Liver (tissue), 8 donors: ENCODE measurements at regions not wholly inside any gene's neighbourhood (a gene's known extent, or its start where the extent isn't known, plus 50 kb on each side); places are given as distances from the start of the nearest gene placed in this dataset.
A peak's percentile ranks its signal among the peaks of the same experiment; 100 is the strongest.

ENCODE experiments used
- DNase-seq: peaks from one replicate; pipeline ENCODE4 v3.0.0-alpha.2; 2017; ENCODE audit warnings: low spot score
- H3K27ac ChIP-seq, 2 donors: one replicate each; pipeline ENCODE4 v1.7.0; 2013; ENCODE audit warnings: inconsistent platforms in 2 of 2, low read length in 2 of 2, control low read depth in 1 of 2, low read depth in 1 of 2, mild to moderate bottlenecking in 1 of 2
- H3K27me3 ChIP-seq, 4 donors: one replicate each; pipeline versions ENCODE4 v1.6.1 to v1.7.0; 2013; ENCODE audit warnings: low read length in 3 of 4, inconsistent platforms in 1 of 4, mild to moderate bottlenecking in 1 of 4, moderate library complexity in 1 of 4; ENCODE audit not compliant: control insufficient read depth in 4 of 4, insufficient read depth in 4 of 4
- H3K36me3 ChIP-seq, 4 donors: one replicate each; pipeline versions ENCODE4 v1.6.1 to v1.7.0; 2013; ENCODE audit warnings: low read length in 3 of 4, mild to moderate bottlenecking in 3 of 4, low read depth in 1 of 4, moderate library complexity in 1 of 4; ENCODE audit not compliant: control insufficient read depth in 4 of 4, insufficient read depth in 3 of 4
- H3K4me1 ChIP-seq, 4 donors: one replicate each; pipeline versions ENCODE4 v1.6.1 to v1.7.0; 2013; ENCODE audit warnings: low read length in 3 of 4, mild to moderate bottlenecking in 3 of 4, moderate library complexity in 1 of 4; ENCODE audit not compliant: control insufficient read depth in 4 of 4, insufficient read depth in 4 of 4
- H3K4me3 ChIP-seq, 3 donors: one replicate each; pipeline versions ENCODE4 v1.6.1 to v1.7.0; 2013; ENCODE audit warnings: low read length in 3 of 3, control low read depth in 1 of 3, low read depth in 1 of 3, mild to moderate bottlenecking in 1 of 3
- H3K9ac ChIP-seq, 2 donors: one replicate each; pipeline ENCODE4 v1.7.0; 2013; ENCODE audit warnings: low read length in 2 of 2, mild to moderate bottlenecking in 2 of 2, moderate library complexity in 2 of 2, control low read depth in 1 of 2, low read depth in 1 of 2
- H3K9me3 ChIP-seq, 4 donors: one replicate each; pipeline versions ENCODE4 v1.6.1 to v1.7.0; 2013; ENCODE audit warnings: low read length in 3 of 4; ENCODE audit not compliant: control insufficient read depth in 4 of 4
- CTCF ChIP-seq: fragments of 150-350 bp; IDR thresholded peaks from 2 replicates; pipeline ENCODE4 v1.5.1; 2017; ENCODE audit warnings: improper control_type of control experiment, low read depth, low read length; ENCODE audit not compliant: missing input control
- EGR1 ChIP-seq, 2 donors: IDR thresholded peaks; 2 replicates each; pipeline ENCODE4 v1.6.1; 2016 to 2018; ENCODE audit warnings: antibody characterized with exemption in 2 of 2, low read depth in 2 of 2
- FOXA1 ChIP-seq: IDR thresholded peaks from 2 replicates; pipeline ENCODE4 v1.6.1; 2016; ENCODE audit warnings: antibody characterized with exemption
- FOXA2 ChIP-seq: IDR thresholded peaks from 2 replicates; pipeline ENCODE4 v1.6.1; 2016; ENCODE audit warnings: antibody characterized with exemption
- GABPA ChIP-seq, 2 donors: IDR thresholded peaks in 1 of 2; conservative IDR thresholded peaks in 1 of 2; 2 replicates each; pipeline ENCODE4 v1.6.1; 2016; ENCODE audit warnings: antibody characterized with exemption in 2 of 2, mild to moderate bottlenecking in 1 of 2, moderate library complexity in 1 of 2
- HNF4G ChIP-seq: IDR thresholded peaks from 2 replicates; pipeline ENCODE4 v1.6.1; 2016; ENCODE audit warnings: antibody characterized with exemption
- MAX ChIP-seq: IDR thresholded peaks from 2 replicates; pipeline ENCODE4 v1.6.1; 2016; ENCODE audit warnings: antibody characterized with exemption
- NR2F2 ChIP-seq: IDR thresholded peaks from 2 replicates; pipeline ENCODE4 v1.6.1; 2016; ENCODE audit warnings: antibody characterized with exemption
- RAD21 ChIP-seq, 2 donors: IDR thresholded peaks; 2 replicates each; pipeline ENCODE4 v1.6.1; 2016; ENCODE audit warnings: antibody characterized with exemption in 2 of 2, mild to moderate bottlenecking in 2 of 2
- REST ChIP-seq: IDR thresholded peaks from 2 replicates; pipeline ENCODE4 v1.6.1; 2016; ENCODE audit warnings: antibody characterized with exemption, mild to moderate bottlenecking
- RXRA ChIP-seq, 2 donors: IDR thresholded peaks; 2 replicates each; pipeline ENCODE4 v1.6.1; 2017 to 2018; ENCODE audit warnings: antibody characterized with exemption in 2 of 2, mild to moderate bottlenecking in 1 of 2
- SP1 ChIP-seq: IDR thresholded peaks from 2 replicates; pipeline ENCODE4 v1.6.1; 2018; ENCODE audit warnings: antibody characterized with exemption, mild to moderate bottlenecking
- ZBTB33 ChIP-seq: IDR thresholded peaks from 2 replicates; pipeline ENCODE4 v1.6.1; 2016; ENCODE audit warnings: antibody characterized with exemption
- WGBS: extraction: QIAGEN DNeasy Blood & Tissue Kit; methylation state at CpG from one replicate; pipeline ENCODE4 v1.1.7; 2013; 5-methylcytosine and 5-hydroxymethylcytosine counted together
- donor health status: healthy.
- donor health status: healthy.
- donor health status: healthy.
- donor health status: healthy.
- donor health status: healthy.

GRCh38 chr2:39838589-39838988 lies 59.5 kb upstream of the THUMPD2 start:
- TF ChIP-seq RAD21 (IDR thresholded peaks at IDR 0.05): no peak
- no peak for TF ChIP-seq HNF4G
- no peak for TF ChIP-seq MAX
- TF ChIP-seq FOXA2: no peak
- TF ChIP-seq REST: no peak
- no peak for TF ChIP-seq GABPA (IDR thresholded peaks at IDR 0.05 in 1 of 2, conservative IDR thresholded peaks at IDR 0.05 in 1 of 2)
- no peak for TF ChIP-seq EGR1 (IDR thresholded peaks at IDR 0.05; ENCODE audit: low read depth in 2 of 2)
- no peak for TF ChIP-seq ZBTB33
- no peak for TF ChIP-seq RXRA (IDR thresholded peaks at IDR 0.05)
- TF ChIP-seq NR2F2: no peak
- TF ChIP-seq SP1: no peak
- 91% methylated on average over 3 of the region's 3 CpGs for WGBS
- no peak for DNase-seq

GRCh38 chr2:39837856-39838453 lies 58.9 kb upstream of the THUMPD2 start:
- no peak for DNase-seq
- no peak overlapping the region for H3K9ac ChIP-seq
- peaks cover 0 to 9% (median 5%) of the 10 kb centered on the region in 4 donors for H3K9me3 ChIP-seq
- H3K27ac ChIP-seq: no peak overlapping the region
- no peaks in the 10 kb centered on the region for H3K27me3 ChIP-seq
- WGBS: 30% methylated on average over 6 of the region's 6 CpGs
- H3K4me1 ChIP-seq: no peaks in the 10 kb centered on the region
- H3K4me3 ChIP-seq: no peak overlapping the region
- H3K36me3 ChIP-seq: no peaks in the 10 kb centered on the region
- TF ChIP-seq FOXA1 (no peak), REST (no peak), CTCF (peak; percentile 63), RAD21 (IDR thresholded peaks at IDR 0.05) (peak in 1 of 2 donors; percentile 51), EGR1 (IDR thresholded peaks at IDR 0.05; ENCODE audit: low read depth in 2 of 2) (no peak)

More at GRCh38 chr2:39838589-39838988, 59.5 kb upstream of the THUMPD2 start:
- Histone ChIP-seq H3K27me3 (no peaks in the 10 kb centered on the region), H3K4me3 (no peak overlapping the region), H3K9me3 (peaks cover 0 to 9% (median 5%) of the 10 kb centered on the region in 4 donors), H3K36me3 (no peaks in the 10 kb centered on the region), H3K27ac (no peak overlapping the region), H3K9ac (no peak overlapping the region), H3K4me1 (no peaks in the 10 kb centered on the region)
